Smooth muscle cell (in vitro differentiated cells): ENCODE measurements at regions not wholly inside any gene's neighbourhood (a gene's known extent, or its start where the extent isn't known, plus 50 kb on each side); places are given as distances from the start of the nearest gene placed in this dataset.

Experiments
- DNase-seq: peaks from one replicate; lab custom pipeline; 2025; ENCODE audit not compliant: unreplicated experiment; lab: John Stamatoyannopoulos, UW
- H2AFZ ChIP-seq: fragments of 200-600 bp; sonication (generic); 2 replicates; pipeline ENCODE4 v1.6.0; 2016; ENCODE audit warnings: antibody characterized with exemption, low read depth, mild to moderate bottlenecking
- H3F3A ChIP-seq: fragments of 200-600 bp; sonication (generic); 2 replicates; pipeline ENCODE4 v1.6.0; 2017; ENCODE audit warnings: antibody characterized with exemption, low read depth
- H3K27ac ChIP-seq: fragments of 200-600 bp; sonication (generic); 2 replicates; pipeline ENCODE4 v1.5.1; 2016; ENCODE audit warnings: low read depth, mild to moderate bottlenecking
- H3K27me3 ChIP-seq: fragments of 200-600 bp; sonication (generic); 2 replicates; pipeline ENCODE4 v1.6.1; 2016; ENCODE audit warnings: low read depth, mild to moderate bottlenecking
- H3K36me3 ChIP-seq: fragments of 200-600 bp; sonication (generic); 2 replicates; pipeline ENCODE4 v1.5.1; 2016; ENCODE audit warnings: low read depth
- H3K4me1 ChIP-seq: fragments of 200-600 bp; sonication (generic); 2 replicates; pipeline ENCODE4 v1.5.1; 2016; ENCODE audit warnings: low read depth
- H3K4me2 ChIP-seq: fragments of 200-600 bp; sonication (generic); 2 replicates; pipeline ENCODE4 v1.6.0; 2016; ENCODE audit warnings: mild to moderate bottlenecking
- H3K4me3 ChIP-seq: fragments of 200-600 bp; sonication (generic); 2 replicates; pipeline ENCODE4 v1.5.1; 2016; ENCODE audit warnings: mild to moderate bottlenecking
- H3K79me2 ChIP-seq: fragments of 200-600 bp; sonication (generic); 2 replicates; pipeline ENCODE4 v1.6.0; 2016; ENCODE audit warnings: low read depth, mild to moderate bottlenecking
- H3K9ac ChIP-seq: fragments of 200-600 bp; sonication (generic); 2 replicates; pipeline ENCODE4 v1.6.0; 2016; ENCODE audit warnings: low read depth
- H3K9me3 ChIP-seq: fragments of 200-600 bp; sonication (generic); replicated peaks from 2 replicates; pipeline ENCODE4 v1.5.1; 2016; ENCODE audit warnings: low read depth
- H4K20me1 ChIP-seq: fragments of 200-600 bp; sonication (generic); 2 replicates; pipeline ENCODE4 v1.6.0; 2016; ENCODE audit warnings: low read depth
- CTCF ChIP-seq: fragments of 200-600 bp; sonication (generic); IDR thresholded peaks from 2 replicates; pipeline ENCODE4 v1.5.1; 2017; ENCODE audit warnings: borderline replicate concordance, mild to moderate bottlenecking, antibody characterized with exemption; ENCODE audit not compliant: insufficient read depth, poor library complexity, severe bottlenecking
- WGBS: methylation state at CpG from one replicate; pipeline ENCODE4 v1.1.7; 2016; ENCODE audit warnings: low lambda C conversion rate; 5-methylcytosine and 5-hydroxymethylcytosine counted together

GRCh38 chr15:66937588-66937987, 127.8 kb upstream of the SMAD3 start:
- H3K4me2 ChIP-seq = no peak overlapping the region
- H3K27ac ChIP-seq = no peak overlapping the region
- no peak overlapping the region for H3K4me3 ChIP-seq
- no peak for DNase-seq
- TF ChIP-seq CTCF = no peak
- H3K36me3 ChIP-seq = no peaks in the 10 kb centered on the region
- H3K27me3 ChIP-seq = no peaks in the 10 kb centered on the region
- no peaks in the 10 kb centered on the region for H3F3A ChIP-seq
- 86% methylated on average over 3 of the region's 3 CpGs for WGBS
- H2AFZ ChIP-seq = no peak overlapping the region
- no peaks in the 10 kb centered on the region for H3K4me1 ChIP-seq
- no peaks in the 10 kb centered on the region for H3K9me3 ChIP-seq
- H3K79me2 ChIP-seq = no peaks in the 10 kb centered on the region
- no peak overlapping the region for H3K9ac ChIP-seq
- no peaks in the 10 kb centered on the region for H4K20me1 ChIP-seq

GRCh38 chr15:66938114-66938830, 127.1 kb upstream of the SMAD3 start:
- no peaks in the 10 kb centered on the region for H3K4me1 ChIP-seq
- H3K9me3 ChIP-seq = no peaks in the 10 kb centered on the region
- WGBS = 84% methylated on average over 3 of the region's 3 CpGs
- TF ChIP-seq CTCF = no peak
- H3K4me3 ChIP-seq = no peak overlapping the region
- no peaks in the 10 kb centered on the region for H3K27me3 ChIP-seq
- H3K4me2 ChIP-seq = no peak overlapping the region
- no peak overlapping the region for H2AFZ ChIP-seq
- H3K79me2 ChIP-seq = no peaks in the 10 kb centered on the region
- H3F3A ChIP-seq = no peaks in the 10 kb centered on the region
- no peak overlapping the region for H3K27ac ChIP-seq
- H3K36me3 ChIP-seq = no peaks in the 10 kb centered on the region
- DNase-seq = no peak
- no peak overlapping the region for H3K9ac ChIP-seq
- H4K20me1 ChIP-seq = no peaks in the 10 kb centered on the region

- H3K9ac ChIP-seq = no peak overlapping the region
- WGBS = 95% methylated on average over 3 of the region's 3 CpGs
- H3K4me2 ChIP-seq = no peak overlapping the region
- H2AFZ ChIP-seq = no peak overlapping the region
- no peaks in the 10 kb centered on the region for H3K4me1 ChIP-seq
- no peak overlapping the region for H3K27ac ChIP-seq
- H3K4me3 ChIP-seq = no peak overlapping the region
- H3K36me3 ChIP-seq = no peaks in the 10 kb centered on the region
- no peak for DNase-seq
- H3K27me3 ChIP-seq = no peaks in the 10 kb centered on the region
- no peaks in the 10 kb centered on the region for H3F3A ChIP-seq
- no peaks in the 10 kb centered on the region for H3K9me3 ChIP-seq
- no peaks in the 10 kb centered on the region for H4K20me1 ChIP-seq
- no peak for TF ChIP-seq CTCF
- H3K79me2 ChIP-seq = no peaks in the 10 kb centered on the region
Measured at GRCh38 chr15:66939016-66939415, 126.4 kb upstream of the SMAD3 start.

- H3F3A ChIP-seq = no peaks in the 10 kb centered on the region
- no peaks in the 10 kb centered on the region for H3K4me1 ChIP-seq
- 94% methylated on average over 8 of the region's 8 CpGs for WGBS
- no peaks in the 10 kb centered on the region for H3K27me3 ChIP-seq
- H3K9me3 ChIP-seq = no peaks in the 10 kb centered on the region
- H2AFZ ChIP-seq = no peak overlapping the region
- H4K20me1 ChIP-seq = no peaks in the 10 kb centered on the region
- no peak overlapping the region for H3K9ac ChIP-seq
- H3K4me2 ChIP-seq = no peak overlapping the region
- DNase-seq = no peak
- no peak overlapping the region for H3K4me3 ChIP-seq
- no peaks in the 10 kb centered on the region for H3K79me2 ChIP-seq
- H3K27ac ChIP-seq = no peak overlapping the region
- H3K36me3 ChIP-seq = no peaks in the 10 kb centered on the region
- no peak for TF ChIP-seq CTCF
Measured at GRCh38 chr15:66939451-66940023, 125.9 kb upstream of the SMAD3 start.
